ENCODE measurements at regions not wholly inside any gene's neighbourhood (a gene's known extent, or its start where the extent isn't known, plus 50 kb on each side); places are given as distances from the start of the nearest gene placed in this dataset.

- H3K36me3 Mint-ChIP-seq (ENCODE audit: unreplicated experiment), result no peaks in the 10 kb centered on the region
- no peak for TF ChIP-seq CTCF (IDR thresholded peaks at IDR 0.05)
- no peak overlapping the region for H3K27ac Mint-ChIP-seq (ENCODE audit: unreplicated experiment)
- no peaks in the 10 kb centered on the region for H3K27me3 Mint-ChIP-seq (ENCODE audit: unreplicated experiment)
- no peaks in the 10 kb centered on the region for H3K9me3 Mint-ChIP-seq (ENCODE audit: unreplicated experiment)
- no peak overlapping the region for H3K4me3 Mint-ChIP-seq (ENCODE audit: unreplicated experiment)
- no peak for DNase-seq (ENCODE audit: extremely low spot score, unreplicated experiment)
- H3K4me1 Mint-ChIP-seq (ENCODE audit: unreplicated experiment), result peaks cover 4% of the 10 kb centered on the region
Measured at GRCh38 chr12:25419595-25419994, 133.5 kb downstream of the LMNTD1 start.

- no peaks in the 10 kb centered on the region for H3K4me1 Mint-ChIP-seq (ENCODE audit: unreplicated experiment)
- no peaks in the 10 kb centered on the region for H3K9me3 Mint-ChIP-seq (ENCODE audit: unreplicated experiment)
- H3K36me3 Mint-ChIP-seq (ENCODE audit: unreplicated experiment), result no peaks in the 10 kb centered on the region
- no peaks in the 10 kb centered on the region for H3K27me3 Mint-ChIP-seq (ENCODE audit: unreplicated experiment)
- no peak for DNase-seq (ENCODE audit: extremely low spot score, unreplicated experiment)
- TF ChIP-seq CTCF (IDR thresholded peaks at IDR 0.05), result no peak
- H3K4me3 Mint-ChIP-seq (ENCODE audit: unreplicated experiment), result no peak overlapping the region
- H3K27ac Mint-ChIP-seq (ENCODE audit: unreplicated experiment), result no peak overlapping the region
Measured at GRCh38 chr12:25417071-25417470, 136.0 kb downstream of the LMNTD1 start.

DNA sequence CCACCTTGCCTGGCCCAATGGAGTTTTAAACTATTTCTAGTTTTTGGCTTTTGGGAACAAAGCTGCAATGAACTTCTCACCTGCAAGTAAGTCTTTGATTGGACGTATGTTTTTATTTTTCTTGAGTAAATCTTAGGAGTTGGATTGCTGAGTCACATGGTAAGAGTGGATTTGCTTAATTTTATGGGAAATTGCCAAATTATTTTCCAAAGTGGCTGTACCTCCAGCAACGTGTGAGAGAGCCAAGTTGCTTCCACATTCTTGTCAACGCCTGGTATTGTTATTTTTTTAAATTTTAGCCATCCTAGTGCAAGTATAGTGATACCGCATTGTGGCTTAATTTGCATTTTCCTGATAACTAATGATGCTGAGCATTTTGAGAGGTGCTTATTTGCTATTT lies 136.6 kb downstream of the LMNTD1 start:
- no peaks in the 10 kb centered on the region for H3K27me3 Mint-ChIP-seq (ENCODE audit: unreplicated experiment)
- no peaks in the 10 kb centered on the region for H3K36me3 Mint-ChIP-seq (ENCODE audit: unreplicated experiment)
- H3K9me3 Mint-ChIP-seq (ENCODE audit: unreplicated experiment), result no peaks in the 10 kb centered on the region
- no peak for DNase-seq (ENCODE audit: extremely low spot score, unreplicated experiment)
- no peaks in the 10 kb centered on the region for H3K4me1 Mint-ChIP-seq (ENCODE audit: unreplicated experiment)
- TF ChIP-seq CTCF (IDR thresholded peaks at IDR 0.05), result no peak
- no peak overlapping the region for H3K4me3 Mint-ChIP-seq (ENCODE audit: unreplicated experiment)
- H3K27ac Mint-ChIP-seq (ENCODE audit: unreplicated experiment), result no peak overlapping the region

DNA sequence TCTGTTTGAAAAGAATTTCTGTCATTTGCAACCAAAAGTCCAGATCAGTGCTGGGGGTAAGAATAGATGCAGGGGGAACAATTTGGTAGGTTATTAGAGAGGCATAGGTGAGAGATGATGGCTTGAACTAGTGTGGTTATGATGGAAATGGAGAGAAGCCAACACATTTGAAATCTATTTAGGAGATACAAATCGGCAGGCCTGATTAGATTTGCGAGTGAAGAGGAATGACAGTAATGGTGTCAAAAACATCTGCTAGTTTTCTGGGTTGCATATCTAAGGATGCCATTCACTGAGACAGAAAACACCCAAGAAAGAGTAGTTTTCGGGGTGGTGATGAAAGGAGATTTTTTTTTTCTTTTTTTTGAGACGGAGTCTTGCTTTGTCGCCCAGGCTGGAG lies 138.1 kb downstream of the LMNTD1 start:
- Mint-ChIP-seq H3K27me3 (ENCODE audit: unreplicated experiment) (no peaks in the 10 kb centered on the region), H3K4me3 (ENCODE audit: unreplicated experiment) (no peak overlapping the region), H3K9me3 (ENCODE audit: unreplicated experiment) (no peaks in the 10 kb centered on the region), H3K27ac (ENCODE audit: unreplicated experiment) (no peak overlapping the region), H3K36me3 (ENCODE audit: unreplicated experiment) (no peaks in the 10 kb centered on the region), H3K4me1 (ENCODE audit: unreplicated experiment) (no peaks in the 10 kb centered on the region)
- TF ChIP-seq CTCF (IDR thresholded peaks at IDR 0.05), result no peak
- no peak for DNase-seq (ENCODE audit: extremely low spot score, unreplicated experiment)

- Mint-ChIP-seq H3K9me3 (ENCODE audit: unreplicated experiment) (no peaks in the 10 kb centered on the region), H3K36me3 (ENCODE audit: unreplicated experiment) (no peaks in the 10 kb centered on the region)
Measured at GRCh38 chr12:25412735-25413134, 140.3 kb downstream of the LMNTD1 start.

More at GRCh38 chr12:25412735-25413134, 140.3 kb downstream of the LMNTD1 start:
- DNase-seq (ENCODE audit: extremely low spot score, unreplicated experiment), result no peak
- no peak overlapping the region for H3K27ac Mint-ChIP-seq (ENCODE audit: unreplicated experiment)
- TF ChIP-seq CTCF (IDR thresholded peaks at IDR 0.05), result no peak
- no peak overlapping the region for H3K4me3 Mint-ChIP-seq (ENCODE audit: unreplicated experiment)
- no peaks in the 10 kb centered on the region for H3K27me3 Mint-ChIP-seq (ENCODE audit: unreplicated experiment)
- peaks cover 10% of the 10 kb centered on the region for H3K4me1 Mint-ChIP-seq (ENCODE audit: unreplicated experiment)
